Keratinocyte (primary cell): ENCODE measurements at regions not wholly inside any gene's neighbourhood (a gene's known extent, or its start where the extent isn't known, plus 50 kb on each side); places are given as distances from the start of the nearest gene placed in this dataset.

Source experiments
- CTCF ChIP-seq, 3 experiments: IDR thresholded peaks in 1 of 3; conservative IDR thresholded peaks in 1 of 3; optimal IDR thresholded peaks in 1 of 3; 2 replicates in 2 of 3; 3 replicates in 1 of 3; pipeline versions ENCODE3 to v1.5.1; 2011; ENCODE audit warnings: low read length in 3 of 3, mild to moderate bottlenecking in 3 of 3, moderate library complexity in 2 of 3, control low read depth in 1 of 3, inconsistent platforms in 1 of 3; ENCODE audit not compliant: insufficient read depth in 2 of 3; ENCODE audit errors: extremely low read depth in 1 of 3
- EZH2 ChIP-seq: IDR thresholded peaks from one replicate; pipeline ENCODE4 v1.6.1; 2012; ENCODE audit warnings: inconsistent platforms, mild to moderate bottlenecking, low read length, moderate library complexity

- TF ChIP-seq CTCF (optimal IDR thresholded peaks at IDR 0.05 in 1 of 3, IDR thresholded peaks at IDR 0.05 in 1 of 3, conservative IDR thresholded peaks at IDR 0.05 in 1 of 3; ENCODE audit: extremely low read depth in 1 of 3, insufficient read depth in 2 of 3, low read length in 3 of 3), result no peak
- TF ChIP-seq EZH2, result no peak
These were observed 169.8 kb downstream of the LAT start for GRCh38 chr16:29154676-29155121.
